GM23338 (cell line): ENCODE measurements at regions not wholly inside any gene's neighbourhood (a gene's known extent, or its start where the extent isn't known, plus 50 kb on each side); places are given as distances from the start of the nearest gene placed in this dataset.

Experiments used
- ATAC-seq: fragments of 200-7000 bp; cut with Tn5 transposase; 3 replicates; pipeline ENCODE4 v1.9.1; 2020
- DNase-seq: peaks from one replicate; pipeline ENCODE4 v3.0.0-alpha.2; 2015; ENCODE audit warnings: low spot score
- H2AFZ ChIP-seq: fragments of 200-600 bp; sonication (generic); 2 replicates; pipeline ENCODE4 v1.8.0; 2016; ENCODE audit warnings: antibody characterized with exemption, mild to moderate bottlenecking, moderate library complexity
- H3F3A ChIP-seq: fragments of 200-600 bp; sonication (generic); replicated peaks from 2 replicates; pipeline ENCODE4 v1.8.0; 2017; ENCODE audit warnings: antibody characterized with exemption, mixed run types, low read depth
- H3K27ac ChIP-seq: fragments of 200-600 bp; sonication (generic); 2 replicates; pipeline ENCODE4 v1.6.1; 2016; ENCODE audit warnings: low read depth
- H3K27me3 ChIP-seq: fragments of 200-600 bp; sonication (generic); 2 replicates; pipeline ENCODE4 v1.8.0; 2016; ENCODE audit warnings: mild to moderate bottlenecking, mixed run types, moderate library complexity; ENCODE audit not compliant: insufficient read depth
- H3K36me3 ChIP-seq: fragments of 200-600 bp; sonication (generic); 2 replicates; pipeline ENCODE4 v1.8.0; 2016; ENCODE audit warnings: mild to moderate bottlenecking; ENCODE audit not compliant: insufficient read depth
- H3K4me1 ChIP-seq: fragments of 200-600 bp; sonication (generic); 2 replicates; pipeline ENCODE4 v1.8.0; 2016; ENCODE audit warnings: mild to moderate bottlenecking, moderate library complexity; ENCODE audit not compliant: insufficient read depth
- H3K4me2 ChIP-seq: fragments of 200-600 bp; sonication (generic); 2 replicates; pipeline ENCODE4 v1.7.1; 2017; ENCODE audit warnings: mixed run types
- H3K4me3 ChIP-seq: fragments of 200-600 bp; sonication (generic); 2 replicates; pipeline ENCODE4 v1.6.1; 2016; ENCODE audit warnings: mixed run types
- H3K79me2 ChIP-seq: fragments of 200-600 bp; sonication (generic); replicated peaks from 2 replicates; pipeline ENCODE4 v1.8.0; 2017; ENCODE audit warnings: mild to moderate bottlenecking; ENCODE audit not compliant: insufficient read depth
- H3K9me2 ChIP-seq: fragments of 200-600 bp; sonication (generic); 2 replicates; pipeline ENCODE4 v1.8.0; 2017; ENCODE audit not compliant: insufficient read depth
- H4K20me1 ChIP-seq: fragments of 200-600 bp; sonication (generic); replicated peaks from 2 replicates; pipeline ENCODE4 v1.8.0; 2017; ENCODE audit warnings: mild to moderate bottlenecking; ENCODE audit not compliant: insufficient read depth
- H3K27ac Mint-ChIP-seq: 2 replicates; pipeline ENCODE4 v1.8.0; 2020; ENCODE audit warnings: inconsistent platforms, mild to moderate bottlenecking, moderate library complexity, mixed read lengths
- H3K27me3 Mint-ChIP-seq: 3 replicates; pipeline ENCODE4 v1.8.0; 2022; ENCODE audit warnings: low read depth, mild to moderate bottlenecking, moderate library complexity, mixed read lengths, inconsistent platforms; ENCODE audit not compliant: insufficient read depth, poor library complexity
- H3K36me3 Mint-ChIP-seq: 3 replicates; pipeline ENCODE4 v1.8.0; 2021; ENCODE audit warnings: low read depth, mild to moderate bottlenecking, inconsistent platforms, moderate library complexity, mixed read lengths
- H3K4me1 Mint-ChIP-seq: 3 replicates; pipeline ENCODE4 v1.8.0; 2020; ENCODE audit warnings: mild to moderate bottlenecking, inconsistent platforms, mixed read lengths
- H3K4me3 Mint-ChIP-seq: 3 replicates; pipeline ENCODE4 v1.8.0; 2021; ENCODE audit warnings: moderate library complexity, mild to moderate bottlenecking, inconsistent platforms, mixed read lengths
- H3K9me3 Mint-ChIP-seq: 3 replicates; pipeline ENCODE4 v1.8.0; 2020; ENCODE audit warnings: moderate library complexity, mild to moderate bottlenecking, inconsistent platforms, mixed read lengths
- CREB1 ChIP-seq: fragments of 250-450 bp; sonication (Bioruptor Pico); IDR thresholded peaks from 2 replicates; pipeline ENCODE4 v1.5.0; 2020; ENCODE audit warnings: low read depth, mild to moderate bottlenecking, moderate library complexity
- JUNB ChIP-seq: IDR thresholded peaks from one replicate; pipeline ENCODE4 v1.6.1; 2016; ENCODE audit warnings: antibody characterized with exemption; ENCODE audit not compliant: unreplicated experiment
- POLR2AphosphoS5 ChIP-seq: IDR thresholded peaks from 2 replicates; pipeline ENCODE4 v1.6.1; 2016; ENCODE audit warnings: antibody characterized with exemption, low read depth
- STAT1 ChIP-seq: IDR thresholded peaks from one replicate; pipeline ENCODE4 v1.6.1; 2016; ENCODE audit warnings: antibody characterized with exemption; ENCODE audit not compliant: unreplicated experiment
- ZNF114 ChIP-seq: fragments of 250-450 bp; sonication (Bioruptor Pico); IDR thresholded peaks from 2 replicates; pipeline ENCODE4 v1.5.0; 2020; ENCODE audit warnings: mild to moderate bottlenecking, moderate library complexity
- ZNF331 ChIP-seq: fragments of 250-450 bp; sonication (Bioruptor Pico); IDR thresholded peaks from 2 replicates; pipeline ENCODE4 v1.5.0; 2020; ENCODE audit warnings: low read depth, mild to moderate bottlenecking, moderate library complexity
- TF ChIP-seq, protein P1 (sequence below): IDR thresholded peaks from 2 replicates; pipeline ENCODE4 v1.6.1; 2016; ENCODE audit warnings: antibody characterized with exemption
- TF ChIP-seq, protein P2 (sequence below): IDR thresholded peaks from one replicate; pipeline ENCODE4 v1.6.1; 2018; ENCODE audit warnings: antibody characterized with exemption; ENCODE audit not compliant: unreplicated experiment
- TF ChIP-seq, protein P3 (sequence below): fragments of 250-450 bp; sonication (Bioruptor Pico); IDR thresholded peaks from 2 replicates; pipeline ENCODE4 v1.5.0; 2020; ENCODE audit warnings: mild to moderate bottlenecking, moderate library complexity
- TF ChIP-seq, protein P4 (sequence below), 2 experiments: fragments of 200-600 bp in 1 of 2; sonication (generic) in 1 of 2; conservative IDR thresholded peaks; 2 replicates each; pipeline versions ENCODE4 v1.5.1 to v1.6.1; 2016 to 2017; ENCODE audit warnings: antibody characterized with exemption in 2 of 2, low read depth in 2 of 2, mild to moderate bottlenecking in 2 of 2, moderate library complexity in 1 of 2

DNA sequence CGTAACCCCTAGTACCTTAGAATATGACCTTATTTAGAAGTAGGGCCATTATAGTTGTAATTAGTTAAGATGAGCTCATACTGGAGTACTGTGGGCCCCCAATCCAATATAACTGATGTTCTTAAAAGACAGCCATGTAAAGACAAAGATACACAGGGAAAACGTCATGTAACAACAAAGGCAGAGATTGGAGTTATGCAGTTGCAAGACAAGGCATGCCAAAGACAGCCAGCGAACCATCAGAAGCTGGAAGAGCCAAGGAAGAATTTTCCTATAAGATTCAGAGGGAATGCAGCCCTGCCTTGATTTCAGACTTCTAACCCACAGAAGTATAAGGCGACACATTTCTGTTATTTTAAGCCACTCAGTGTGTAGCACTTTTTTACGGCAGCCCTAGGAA is 55.9 kb upstream of the TLK1 start:
- Histone ChIP-seq H3K4me2 (peak overlapping the region; percentile 12; the same call in 1 of the 2 replicates), H4K20me1 (no peaks in the 10 kb centered on the region), H3F3A (0 out of 2 replicates have a peak, but pooled peaks cover 2% of the 10 kb centered on the region), H3K27me3 (no peaks in the 10 kb centered on the region), H3K4me3 (no peak overlapping the region), H3K36me3 (no peaks in the 10 kb centered on the region), H3K79me2 (no peaks in the 10 kb centered on the region), H3K27ac (no peak overlapping the region), H2AFZ (peak overlapping the region; percentile 28; the same call in 1 of the 2 replicates), H3K4me1 (peaks cover 31% of the 10 kb centered on the region), H3K9me2 (no peaks in the 10 kb centered on the region)
- peaks cover 5% of the 10 kb centered on the region for H3K27me3 Mint-ChIP-seq
- H3K4me3 Mint-ChIP-seq, result no peak overlapping the region
- peak; percentile 9; the same call in 1 of the 3 replicates for ATAC-seq
- peaks cover 40% of the 10 kb centered on the region for H3K4me1 Mint-ChIP-seq
- H3K27ac Mint-ChIP-seq, result peak overlapping the region; percentile 27; the same call in 1 of the 2 replicates
- H3K9me3 Mint-ChIP-seq, result peaks cover 23% of the 10 kb centered on the region
- TF ChIP-seq, protein P1, sequence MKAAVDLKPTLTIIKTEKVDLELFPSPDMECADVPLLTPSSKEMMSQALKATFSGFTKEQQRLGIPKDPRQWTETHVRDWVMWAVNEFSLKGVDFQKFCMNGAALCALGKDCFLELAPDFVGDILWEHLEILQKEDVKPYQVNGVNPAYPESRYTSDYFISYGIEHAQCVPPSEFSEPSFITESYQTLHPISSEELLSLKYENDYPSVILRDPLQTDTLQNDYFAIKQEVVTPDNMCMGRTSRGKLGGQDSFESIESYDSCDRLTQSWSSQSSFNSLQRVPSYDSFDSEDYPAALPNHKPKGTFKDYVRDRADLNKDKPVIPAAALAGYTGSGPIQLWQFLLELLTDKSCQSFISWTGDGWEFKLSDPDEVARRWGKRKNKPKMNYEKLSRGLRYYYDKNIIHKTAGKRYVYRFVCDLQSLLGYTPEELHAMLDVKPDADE, result no peak
- TF ChIP-seq ZNF331, result no peak
- peaks cover 22% of the 10 kb centered on the region for H3K36me3 Mint-ChIP-seq
- DNase-seq, result no peak

DNA sequence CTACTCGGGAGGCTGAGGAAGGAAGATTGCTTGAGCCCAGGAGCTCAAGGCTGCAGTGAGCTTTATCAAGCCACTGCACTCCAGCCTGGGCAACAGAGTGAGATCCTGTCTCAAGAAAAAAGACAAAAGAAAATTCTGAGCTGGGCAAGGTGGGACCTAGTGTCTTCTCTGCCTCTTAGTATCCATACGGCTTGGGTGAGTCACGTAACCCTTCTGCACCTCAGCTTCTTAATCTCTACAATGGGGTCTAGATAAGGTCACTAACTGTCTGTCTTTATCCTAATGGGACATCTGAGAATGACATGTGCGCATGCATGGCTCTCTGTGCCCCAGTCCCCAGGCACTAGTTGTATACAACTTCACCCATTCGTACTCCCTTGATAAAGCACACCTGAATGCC is 53.4 kb upstream of the TLK1 start:
- ATAC-seq, result no peak
- Histone ChIP-seq H3K27me3 (no peaks in the 10 kb centered on the region), H3F3A (0 out of 2 replicates have a peak, but pooled peaks cover 2% of the 10 kb centered on the region), H3K4me1 (peaks cover 52% of the 10 kb centered on the region), H3K79me2 (no peaks in the 10 kb centered on the region), H3K9me2 (no peaks in the 10 kb centered on the region), H3K27ac (no peak overlapping the region), H3K4me3 (no peak overlapping the region), H3K4me2 (no peak overlapping the region), H4K20me1 (no peaks in the 10 kb centered on the region), H3K36me3 (no peaks in the 10 kb centered on the region), H2AFZ (no peak overlapping the region)
- Mint-ChIP-seq H3K4me1 (peaks cover 56% of the 10 kb centered on the region), H3K27ac (no peak overlapping the region), H3K4me3 (no peak overlapping the region), H3K36me3 (peaks cover 19% of the 10 kb centered on the region), H3K9me3 (peaks cover 19% of the 10 kb centered on the region), H3K27me3 (peaks cover 5% of the 10 kb centered on the region)
- DNase-seq, result no peak
- TF ChIP-seq, protein P2, sequence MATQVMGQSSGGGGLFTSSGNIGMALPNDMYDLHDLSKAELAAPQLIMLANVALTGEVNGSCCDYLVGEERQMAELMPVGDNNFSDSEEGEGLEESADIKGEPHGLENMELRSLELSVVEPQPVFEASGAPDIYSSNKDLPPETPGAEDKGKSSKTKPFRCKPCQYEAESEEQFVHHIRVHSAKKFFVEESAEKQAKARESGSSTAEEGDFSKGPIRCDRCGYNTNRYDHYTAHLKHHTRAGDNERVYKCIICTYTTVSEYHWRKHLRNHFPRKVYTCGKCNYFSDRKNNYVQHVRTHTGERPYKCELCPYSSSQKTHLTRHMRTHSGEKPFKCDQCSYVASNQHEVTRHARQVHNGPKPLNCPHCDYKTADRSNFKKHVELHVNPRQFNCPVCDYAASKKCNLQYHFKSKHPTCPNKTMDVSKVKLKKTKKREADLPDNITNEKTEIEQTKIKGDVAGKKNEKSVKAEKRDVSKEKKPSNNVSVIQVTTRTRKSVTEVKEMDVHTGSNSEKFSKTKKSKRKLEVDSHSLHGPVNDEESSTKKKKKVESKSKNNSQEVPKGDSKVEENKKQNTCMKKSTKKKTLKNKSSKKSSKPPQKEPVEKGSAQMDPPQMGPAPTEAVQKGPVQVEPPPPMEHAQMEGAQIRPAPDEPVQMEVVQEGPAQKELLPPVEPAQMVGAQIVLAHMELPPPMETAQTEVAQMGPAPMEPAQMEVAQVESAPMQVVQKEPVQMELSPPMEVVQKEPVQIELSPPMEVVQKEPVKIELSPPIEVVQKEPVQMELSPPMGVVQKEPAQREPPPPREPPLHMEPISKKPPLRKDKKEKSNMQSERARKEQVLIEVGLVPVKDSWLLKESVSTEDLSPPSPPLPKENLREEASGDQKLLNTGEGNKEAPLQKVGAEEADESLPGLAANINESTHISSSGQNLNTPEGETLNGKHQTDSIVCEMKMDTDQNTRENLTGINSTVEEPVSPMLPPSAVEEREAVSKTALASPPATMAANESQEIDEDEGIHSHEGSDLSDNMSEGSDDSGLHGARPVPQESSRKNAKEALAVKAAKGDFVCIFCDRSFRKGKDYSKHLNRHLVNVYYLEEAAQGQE, result no peak
- no peak for TF ChIP-seq STAT1
- no peak for TF ChIP-seq JUNB
- TF ChIP-seq, protein P3, sequence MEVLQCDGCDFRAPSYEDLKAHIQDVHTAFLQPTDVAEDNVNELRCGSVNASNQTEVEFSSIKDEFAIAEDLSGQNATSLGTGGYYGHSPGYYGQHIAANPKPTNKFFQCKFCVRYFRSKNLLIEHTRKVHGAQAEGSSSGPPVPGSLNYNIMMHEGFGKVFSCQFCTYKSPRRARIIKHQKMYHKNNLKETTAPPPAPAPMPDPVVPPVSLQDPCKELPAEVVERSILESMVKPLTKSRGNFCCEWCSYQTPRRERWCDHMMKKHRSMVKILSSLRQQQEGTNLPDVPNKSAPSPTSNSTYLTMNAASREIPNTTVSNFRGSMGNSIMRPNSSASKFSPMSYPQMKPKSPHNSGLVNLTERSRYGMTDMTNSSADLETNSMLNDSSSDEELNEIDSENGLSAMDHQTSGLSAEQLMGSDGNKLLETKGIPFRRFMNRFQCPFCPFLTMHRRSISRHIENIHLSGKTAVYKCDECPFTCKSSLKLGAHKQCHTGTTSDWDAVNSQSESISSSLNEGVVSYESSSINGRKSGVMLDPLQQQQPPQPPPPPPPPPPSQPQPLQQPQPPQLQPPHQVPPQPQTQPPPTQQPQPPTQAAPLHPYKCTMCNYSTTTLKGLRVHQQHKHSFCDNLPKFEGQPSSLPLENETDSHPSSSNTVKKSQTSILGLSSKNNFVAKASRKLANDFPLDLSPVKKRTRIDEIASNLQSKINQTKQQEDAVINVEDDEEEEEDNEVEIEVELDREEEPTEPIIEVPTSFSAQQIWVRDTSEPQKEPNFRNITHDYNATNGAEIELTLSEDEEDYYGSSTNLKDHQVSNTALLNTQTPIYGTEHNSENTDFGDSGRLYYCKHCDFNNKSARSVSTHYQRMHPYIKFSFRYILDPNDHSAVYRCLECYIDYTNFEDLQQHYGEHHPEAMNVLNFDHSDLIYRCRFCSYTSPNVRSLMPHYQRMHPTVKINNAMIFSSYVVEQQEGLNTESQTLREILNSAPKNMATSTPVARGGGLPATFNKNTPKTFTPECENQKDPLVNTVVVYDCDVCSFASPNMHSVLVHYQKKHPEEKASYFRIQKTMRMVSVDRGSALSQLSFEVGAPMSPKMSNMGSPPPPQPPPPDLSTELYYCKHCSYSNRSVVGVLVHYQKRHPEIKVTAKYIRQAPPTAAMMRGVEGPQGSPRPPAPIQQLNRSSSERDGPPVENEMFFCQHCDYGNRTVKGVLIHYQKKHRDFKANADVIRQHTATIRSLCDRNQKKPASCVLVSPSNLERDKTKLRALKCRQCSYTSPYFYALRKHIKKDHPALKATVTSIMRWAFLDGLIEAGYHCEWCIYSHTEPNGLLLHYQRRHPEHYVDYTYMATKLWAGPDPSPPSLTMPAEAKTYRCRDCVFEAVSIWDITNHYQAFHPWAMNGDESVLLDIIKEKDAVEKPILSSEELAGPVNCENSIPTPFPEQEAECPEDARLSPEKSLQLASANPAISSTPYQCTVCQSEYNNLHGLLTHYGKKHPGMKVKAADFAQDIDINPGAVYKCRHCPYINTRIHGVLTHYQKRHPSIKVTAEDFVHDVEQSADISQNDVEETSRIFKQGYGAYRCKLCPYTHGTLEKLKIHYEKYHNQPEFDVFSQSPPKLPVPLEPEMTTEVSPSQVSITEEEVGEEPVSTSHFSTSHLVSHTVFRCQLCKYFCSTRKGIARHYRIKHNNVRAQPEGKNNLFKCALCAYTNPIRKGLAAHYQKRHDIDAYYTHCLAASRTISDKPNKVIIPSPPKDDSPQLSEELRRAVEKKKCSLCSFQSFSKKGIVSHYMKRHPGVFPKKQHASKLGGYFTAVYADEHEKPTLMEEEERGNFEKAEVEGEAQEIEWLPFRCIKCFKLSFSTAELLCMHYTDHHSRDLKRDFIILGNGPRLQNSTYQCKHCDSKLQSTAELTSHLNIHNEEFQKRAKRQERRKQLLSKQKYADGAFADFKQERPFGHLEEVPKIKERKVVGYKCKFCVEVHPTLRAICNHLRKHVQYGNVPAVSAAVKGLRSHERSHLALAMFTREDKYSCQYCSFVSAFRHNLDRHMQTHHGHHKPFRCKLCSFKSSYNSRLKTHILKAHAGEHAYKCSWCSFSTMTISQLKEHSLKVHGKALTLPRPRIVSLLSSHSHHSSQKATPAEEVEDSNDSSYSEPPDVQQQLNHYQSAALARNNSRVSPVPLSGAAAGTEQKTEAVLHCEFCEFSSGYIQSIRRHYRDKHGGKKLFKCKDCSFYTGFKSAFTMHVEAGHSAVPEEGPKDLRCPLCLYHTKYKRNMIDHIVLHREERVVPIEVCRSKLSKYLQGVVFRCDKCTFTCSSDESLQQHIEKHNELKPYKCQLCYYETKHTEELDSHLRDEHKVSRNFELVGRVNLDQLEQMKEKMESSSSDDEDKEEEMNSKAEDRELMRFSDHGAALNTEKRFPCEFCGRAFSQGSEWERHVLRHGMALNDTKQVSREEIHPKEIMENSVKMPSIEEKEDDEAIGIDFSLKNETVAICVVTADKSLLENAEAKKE (CRISPR knock-in tag), result no peak
- no peak for TF ChIP-seq POLR2AphosphoS5
- no peak for TF ChIP-seq CREB1 (CRISPR knock-in tag)
- TF ChIP-seq ZNF114 (CRISPR knock-in tag), result no peak
- TF ChIP-seq, protein P4, sequence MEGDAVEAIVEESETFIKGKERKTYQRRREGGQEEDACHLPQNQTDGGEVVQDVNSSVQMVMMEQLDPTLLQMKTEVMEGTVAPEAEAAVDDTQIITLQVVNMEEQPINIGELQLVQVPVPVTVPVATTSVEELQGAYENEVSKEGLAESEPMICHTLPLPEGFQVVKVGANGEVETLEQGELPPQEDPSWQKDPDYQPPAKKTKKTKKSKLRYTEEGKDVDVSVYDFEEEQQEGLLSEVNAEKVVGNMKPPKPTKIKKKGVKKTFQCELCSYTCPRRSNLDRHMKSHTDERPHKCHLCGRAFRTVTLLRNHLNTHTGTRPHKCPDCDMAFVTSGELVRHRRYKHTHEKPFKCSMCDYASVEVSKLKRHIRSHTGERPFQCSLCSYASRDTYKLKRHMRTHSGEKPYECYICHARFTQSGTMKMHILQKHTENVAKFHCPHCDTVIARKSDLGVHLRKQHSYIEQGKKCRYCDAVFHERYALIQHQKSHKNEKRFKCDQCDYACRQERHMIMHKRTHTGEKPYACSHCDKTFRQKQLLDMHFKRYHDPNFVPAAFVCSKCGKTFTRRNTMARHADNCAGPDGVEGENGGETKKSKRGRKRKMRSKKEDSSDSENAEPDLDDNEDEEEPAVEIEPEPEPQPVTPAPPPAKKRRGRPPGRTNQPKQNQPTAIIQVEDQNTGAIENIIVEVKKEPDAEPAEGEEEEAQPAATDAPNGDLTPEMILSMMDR (conservative IDR thresholded peaks at IDR 0.05; ENCODE audit: low read depth in 2 of 2), result no peak
